MM.1S (cell line): ENCODE measurements at regions not wholly inside any gene's neighbourhood (a gene's known extent, or its start where the extent isn't known, plus 50 kb on each side); places are given as distances from the start of the nearest gene placed in this dataset.

ENCODE experiments used
- DNase-seq: peaks from one replicate; pipeline ENCODE4 v3.0.0-alpha.2; 2015
- H2AFZ ChIP-seq: fragments of 300-600 bp; sonication (generic); 2 replicates; pipeline ENCODE4 v1.6.0; 2016; ENCODE audit warnings: antibody characterized with exemption, low read length
- H3F3A ChIP-seq: fragments of 300-600 bp; sonication (generic); 2 replicates; pipeline ENCODE4 v1.6.1; 2016; ENCODE audit warnings: mild to moderate bottlenecking, antibody characterized with exemption, low read length, moderate library complexity, mixed read lengths; ENCODE audit not compliant: insufficient read depth
- H3K27ac ChIP-seq: fragments of 300-600 bp; sonication (generic); 2 replicates; pipeline ENCODE4 v1.5.1; 2016; ENCODE audit warnings: mild to moderate bottlenecking, low read length
- H3K27me3 ChIP-seq: fragments of 300-600 bp; sonication (generic); replicated peaks from 2 replicates; pipeline ENCODE4 v1.6.0; 2016; ENCODE audit warnings: low read length; ENCODE audit not compliant: insufficient read depth
- H3K36me3 ChIP-seq: fragments of 300-600 bp; sonication (generic); replicated peaks from 2 replicates; pipeline ENCODE4 v1.6.1; 2016; ENCODE audit warnings: mild to moderate bottlenecking, low read length, mixed read lengths; ENCODE audit not compliant: insufficient read depth
- H3K4me1 ChIP-seq: fragments of 300-600 bp; sonication (generic); 2 replicates; pipeline ENCODE4 v1.6.1; 2016; ENCODE audit warnings: low read length, mixed read lengths
- H3K4me2 ChIP-seq: fragments of 300-600 bp; sonication (generic); 2 replicates; pipeline ENCODE4 v1.6.0; 2016; ENCODE audit warnings: low read depth, low read length
- H3K4me3 ChIP-seq: fragments of 300-600 bp; sonication (generic); 2 replicates; pipeline ENCODE4 v1.5.1; 2016; ENCODE audit warnings: low read length, mixed read lengths
- H3K79me2 ChIP-seq: fragments of 300-600 bp; sonication (generic); 2 replicates; pipeline ENCODE4 v1.6.1; 2016; ENCODE audit warnings: mixed run types, low read length, mixed read lengths
- H3K9ac ChIP-seq: fragments of 300-600 bp; sonication (generic); 2 replicates; pipeline ENCODE4 v1.6.1; 2016; ENCODE audit warnings: low read length, mixed read lengths
- H3K9me2 ChIP-seq: fragments of 300-600 bp; sonication (generic); replicated peaks from 2 replicates; pipeline ENCODE4 v1.6.1; 2016; ENCODE audit warnings: mild to moderate bottlenecking, low read length, mixed read lengths; ENCODE audit not compliant: insufficient read depth
- H3K9me3 ChIP-seq: fragments of 300-600 bp; sonication (generic); replicated peaks from 2 replicates; pipeline ENCODE4 v1.6.1; 2016; ENCODE audit warnings: mild to moderate bottlenecking, low read length, mixed read lengths; ENCODE audit not compliant: insufficient read depth
- H4K20me1 ChIP-seq: fragments of 300-600 bp; sonication (generic); 2 replicates; pipeline ENCODE4 v1.6.1; 2016; ENCODE audit warnings: mild to moderate bottlenecking, low read length, moderate library complexity, mixed read lengths; ENCODE audit not compliant: insufficient read depth
- EZH2 ChIP-seq: fragments of 300-600 bp; sonication (generic); optimal IDR thresholded peaks from 2 replicates; pipeline ENCODE3; 2017; ENCODE audit warnings: low read depth, mild to moderate bottlenecking, antibody characterized with exemption, low read length, mixed read lengths
- EZH2phosphoT487 ChIP-seq: fragments of 300-600 bp; sonication (generic); IDR thresholded peaks from 2 replicates; pipeline ENCODE4 v1.6.1; 2018; ENCODE audit warnings: antibody characterized with exemption, low read length
- TF ChIP-seq, protein P1 (sequence below): fragments of 300-600 bp; sonication (generic); IDR thresholded peaks from 2 replicates; pipeline ENCODE4 v1.5.1; 2016; ENCODE audit warnings: antibody characterized with exemption, low read length, mixed read lengths

DNA sequence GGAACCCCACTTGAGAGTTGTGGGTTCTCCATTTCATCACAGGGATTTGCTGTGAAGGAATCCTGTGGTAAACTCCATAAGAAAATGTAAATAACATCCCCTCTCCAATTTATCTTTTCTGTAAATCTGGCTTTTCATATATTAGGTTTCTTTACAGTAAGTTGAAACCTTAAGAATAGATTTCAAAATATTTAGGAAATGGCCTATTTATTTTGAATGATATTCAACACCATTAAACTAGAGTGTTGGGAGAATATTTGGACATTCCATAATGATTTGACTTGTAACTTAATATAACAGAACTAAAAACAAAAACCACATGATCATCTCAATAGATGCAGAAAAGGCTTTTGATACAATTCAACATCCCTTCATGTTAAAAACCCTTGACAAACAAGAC is 197.3 kb upstream of the PGRMC2 start:
- no peaks in the 10 kb centered on the region for H3K9me3 ChIP-seq
- no peak overlapping the region for H2AFZ ChIP-seq
- H3K27ac ChIP-seq = no peak overlapping the region
- DNase-seq = no peak
- no peak overlapping the region for H3K4me2 ChIP-seq
- H3K9me2 ChIP-seq = no peaks in the 10 kb centered on the region
- H3F3A ChIP-seq = no peaks in the 10 kb centered on the region
- no peaks in the 10 kb centered on the region for H3K79me2 ChIP-seq
- H3K27me3 ChIP-seq = no peaks in the 10 kb centered on the region
- TF ChIP-seq EZH2 = no peak
- no peak for TF ChIP-seq EZH2phosphoT487
- TF ChIP-seq, protein P1, sequence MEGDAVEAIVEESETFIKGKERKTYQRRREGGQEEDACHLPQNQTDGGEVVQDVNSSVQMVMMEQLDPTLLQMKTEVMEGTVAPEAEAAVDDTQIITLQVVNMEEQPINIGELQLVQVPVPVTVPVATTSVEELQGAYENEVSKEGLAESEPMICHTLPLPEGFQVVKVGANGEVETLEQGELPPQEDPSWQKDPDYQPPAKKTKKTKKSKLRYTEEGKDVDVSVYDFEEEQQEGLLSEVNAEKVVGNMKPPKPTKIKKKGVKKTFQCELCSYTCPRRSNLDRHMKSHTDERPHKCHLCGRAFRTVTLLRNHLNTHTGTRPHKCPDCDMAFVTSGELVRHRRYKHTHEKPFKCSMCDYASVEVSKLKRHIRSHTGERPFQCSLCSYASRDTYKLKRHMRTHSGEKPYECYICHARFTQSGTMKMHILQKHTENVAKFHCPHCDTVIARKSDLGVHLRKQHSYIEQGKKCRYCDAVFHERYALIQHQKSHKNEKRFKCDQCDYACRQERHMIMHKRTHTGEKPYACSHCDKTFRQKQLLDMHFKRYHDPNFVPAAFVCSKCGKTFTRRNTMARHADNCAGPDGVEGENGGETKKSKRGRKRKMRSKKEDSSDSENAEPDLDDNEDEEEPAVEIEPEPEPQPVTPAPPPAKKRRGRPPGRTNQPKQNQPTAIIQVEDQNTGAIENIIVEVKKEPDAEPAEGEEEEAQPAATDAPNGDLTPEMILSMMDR = no peak
- H3K9ac ChIP-seq = no peak overlapping the region
- H3K4me3 ChIP-seq = no peak overlapping the region
- H4K20me1 ChIP-seq = no peaks in the 10 kb centered on the region
- no peaks in the 10 kb centered on the region for H3K36me3 ChIP-seq
- peaks cover 12% of the 10 kb centered on the region for H3K4me1 ChIP-seq

DNA sequence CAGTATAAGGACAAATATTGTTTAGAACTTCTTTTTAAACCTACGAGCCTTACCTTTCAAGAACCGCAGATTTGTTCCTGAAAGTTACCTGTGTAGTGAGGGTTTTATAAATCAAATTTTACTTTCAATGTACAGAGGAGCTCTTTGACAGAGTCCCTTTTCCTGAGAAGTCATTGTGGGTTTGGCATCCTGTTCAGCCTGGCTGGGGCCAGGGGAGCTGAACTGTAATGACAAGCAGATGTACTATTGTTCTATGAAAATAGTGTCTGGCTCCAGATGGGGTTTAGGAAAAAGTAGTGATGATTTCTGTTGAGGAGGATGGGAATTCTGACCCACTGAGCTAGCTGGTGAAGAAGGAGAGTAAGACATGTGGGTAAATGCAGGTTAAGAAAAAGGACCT is 196.2 kb upstream of the PGRMC2 start:
- TF ChIP-seq, protein P1 = no peak
- TF ChIP-seq EZH2 (no peak), EZH2phosphoT487 (no peak)
- Histone ChIP-seq H3K27ac (no peak overlapping the region), H3K9ac (no peak overlapping the region), H2AFZ (no peak overlapping the region), H3K9me3 (no peaks in the 10 kb centered on the region), H3K4me2 (no peak overlapping the region), H3K36me3 (no peaks in the 10 kb centered on the region), H3K79me2 (no peaks in the 10 kb centered on the region), H3K4me1 (peaks cover 12% of the 10 kb centered on the region), H3K27me3 (no peaks in the 10 kb centered on the region), H4K20me1 (no peaks in the 10 kb centered on the region), H3K9me2 (no peaks in the 10 kb centered on the region), H3K4me3 (no peak overlapping the region), H3F3A (no peaks in the 10 kb centered on the region)
- DNase-seq = no peak

DNA sequence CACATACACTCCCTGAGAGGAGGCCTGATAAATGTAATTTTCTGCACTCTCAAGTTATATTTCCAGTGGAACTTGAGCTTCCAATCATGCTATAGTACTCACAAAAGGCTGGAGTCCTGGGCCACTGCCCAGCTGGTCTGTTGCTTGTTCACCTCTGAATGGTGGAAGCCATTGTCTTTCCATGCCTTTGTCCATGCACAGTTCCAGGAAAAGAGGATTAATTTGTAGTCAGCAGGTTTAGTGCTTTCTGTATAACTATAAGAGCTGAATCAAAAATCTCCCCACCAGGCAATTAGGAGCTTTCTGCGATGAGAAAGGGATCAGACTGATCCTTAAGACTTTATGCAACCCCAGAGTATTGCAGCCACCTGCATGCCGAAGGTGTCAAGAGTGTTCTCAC is 195.4 kb upstream of the PGRMC2 start:
- peaks cover 12% of the 10 kb centered on the region for H3K4me1 ChIP-seq
- H3K9me2 ChIP-seq = no peaks in the 10 kb centered on the region
- H3K36me3 ChIP-seq = no peaks in the 10 kb centered on the region
- H3K27ac ChIP-seq = no peak overlapping the region
- no peaks in the 10 kb centered on the region for H3F3A ChIP-seq
- DNase-seq = no peak
- H3K4me2 ChIP-seq = no peak overlapping the region
- H3K4me3 ChIP-seq = no peak overlapping the region
- no peaks in the 10 kb centered on the region for H4K20me1 ChIP-seq
- no peak overlapping the region for H3K9ac ChIP-seq
- TF ChIP-seq EZH2phosphoT487 (no peak), EZH2 (no peak)
- TF ChIP-seq, protein P1 = no peak
- no peaks in the 10 kb centered on the region for H3K79me2 ChIP-seq
- H3K27me3 ChIP-seq = no peaks in the 10 kb centered on the region
- H2AFZ ChIP-seq = no peak overlapping the region
- H3K9me3 ChIP-seq = no peaks in the 10 kb centered on the region
